SK-N-MC (cell line): ENCODE measurements at regions not wholly inside any gene's neighbourhood (a gene's known extent, or its start where the extent isn't known, plus 50 kb on each side); places are given as distances from the start of the nearest gene placed in this dataset.

Source experiments
- DNase-seq: peaks from one replicate; pipeline ENCODE4 v3.0.0-alpha.2; 2011; ENCODE audit warnings: low read depth, low spot score
- H3K27ac ChIP-seq: fragments of 200-600 bp; sonication (generic); 2 replicates; pipeline ENCODE4 v1.5.1; 2016; ENCODE audit warnings: mixed run types
- H3K36me3 ChIP-seq: fragments of 200-600 bp; sonication (generic); 2 replicates; pipeline ENCODE4 v1.6.1; 2017; ENCODE audit warnings: antibody characterized with exemption, low read length, mixed read lengths; ENCODE audit not compliant: insufficient read depth
- H3K4me3 ChIP-seq: fragments of 200-600 bp; sonication (generic); 2 replicates; pipeline ENCODE4 v1.5.1; 2016
- H3K9ac ChIP-seq: fragments of 200-600 bp; sonication (generic); 2 replicates; pipeline ENCODE4 v1.8.0; 2017; ENCODE audit warnings: mixed run types, mixed read lengths; ENCODE audit not compliant: insufficient read length
- H3K9me3 ChIP-seq: fragments of 200-600 bp; sonication (generic); 2 replicates; pipeline ENCODE4 v1.6.1; 2017; ENCODE audit warnings: low read depth, mild to moderate bottlenecking, antibody characterized with exemption, low read length, moderate library complexity, mixed read lengths
- EZH2 ChIP-seq: fragments of 200-600 bp; sonication (generic); IDR thresholded peaks from one replicate; pipeline ENCODE4 v1.6.1; 2017; ENCODE audit warnings: antibody characterized with exemption
- FOXP2 ChIP-seq: optimal IDR thresholded peaks from 2 replicates; pipeline ENCODE3; 2011; ENCODE audit warnings: mild to moderate bottlenecking, moderate library complexity; ENCODE audit not compliant: insufficient read depth; ENCODE audit errors: extremely low read length, control extremely low read depth
- POLR2AphosphoS5 ChIP-seq: IDR thresholded peaks from 2 replicates; pipeline ENCODE4 v1.6.1; 2012; ENCODE audit warnings: mild to moderate bottlenecking, low read depth, low read length, borderline replicate concordance

DNA sequence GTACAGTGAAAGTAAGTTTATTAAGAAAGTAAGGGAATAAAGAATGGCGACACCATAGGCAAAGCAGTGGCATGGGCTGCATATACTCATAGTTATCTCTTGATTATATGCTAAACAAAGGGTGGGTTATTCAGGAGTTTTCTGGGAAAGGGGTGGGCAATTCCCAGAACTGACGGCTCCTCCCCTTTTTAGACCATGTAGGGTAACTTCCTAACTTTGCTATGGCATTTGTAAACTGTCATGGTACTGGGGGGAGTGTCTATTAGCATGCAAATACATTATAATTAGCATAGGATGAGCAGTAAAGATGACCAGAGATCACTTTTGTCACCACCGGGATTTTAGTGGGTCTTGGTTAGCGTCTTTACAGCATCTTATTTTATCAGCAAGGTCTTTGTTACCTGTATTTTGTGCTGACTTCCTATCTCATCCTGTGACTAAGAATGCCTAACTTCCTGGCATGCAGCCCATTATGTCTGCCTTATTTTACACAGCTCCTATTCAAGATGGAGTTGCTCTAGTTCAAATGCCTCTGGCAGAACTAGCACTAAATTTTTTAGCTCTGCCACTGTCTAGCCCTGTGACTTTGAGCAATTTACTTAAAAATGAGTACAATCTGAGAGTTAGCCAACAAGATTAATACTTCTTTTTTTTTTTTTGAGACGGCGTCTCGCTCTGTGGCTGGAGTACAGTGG, 110.3 kb upstream of the PALMD start:
- no peaks in the 10 kb centered on the region for H3K36me3 ChIP-seq

DNA sequence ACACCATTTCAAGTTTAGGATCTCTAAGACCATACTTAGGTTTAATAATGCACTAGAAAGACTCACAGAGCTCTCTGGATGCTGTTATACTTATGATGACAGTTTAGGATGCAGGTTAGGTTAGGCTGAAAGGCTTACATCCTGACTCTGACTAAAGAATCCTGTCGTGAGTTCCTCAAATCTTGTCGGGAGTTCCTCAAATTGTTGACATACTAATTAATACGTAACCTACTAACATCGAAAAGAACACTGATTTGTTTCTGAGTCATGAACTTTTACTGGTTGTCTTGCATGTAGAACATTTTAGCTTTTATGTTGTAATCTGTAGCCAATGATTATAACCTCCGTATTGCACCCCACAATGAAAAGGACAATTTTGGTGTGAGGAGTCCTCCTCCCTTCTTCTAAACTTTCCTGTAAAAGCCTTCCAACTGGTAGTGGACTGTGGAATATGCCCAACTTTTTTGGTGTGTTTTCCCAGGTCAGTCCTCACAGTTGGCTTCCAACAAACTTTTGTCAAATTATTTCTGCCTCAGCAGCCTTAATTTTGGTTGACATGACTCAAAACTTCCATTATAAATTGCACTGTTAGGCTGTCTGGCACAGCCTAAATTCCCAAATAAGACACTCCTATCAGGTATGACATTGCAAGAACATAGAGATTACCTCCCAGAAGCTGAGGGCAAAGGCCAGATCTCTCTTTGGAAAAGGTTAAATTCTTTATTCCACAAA, 107.9 kb upstream of the PALMD start:
- Histone ChIP-seq H3K36me3 (no peaks in the 10 kb centered on the region), H3K9ac (no peak overlapping the region), H3K9me3 (no peaks in the 10 kb centered on the region), H3K27ac (no peak overlapping the region), H3K4me3 (no peak overlapping the region)
- TF ChIP-seq EZH2 (no peak), POLR2AphosphoS5 (no peak), FOXP2 (no peak)
- DNase-seq, result no peak

More for the DNA sequence above, 110.3 kb upstream of the PALMD start:
- Histone ChIP-seq H3K9ac (no peak overlapping the region), H3K4me3 (no peak overlapping the region), H3K27ac (no peak overlapping the region), H3K9me3 (no peaks in the 10 kb centered on the region)
- DNase-seq, result no peak
- TF ChIP-seq FOXP2, result no peak
- no peak for TF ChIP-seq EZH2
- TF ChIP-seq POLR2AphosphoS5, result no peak

DNA sequence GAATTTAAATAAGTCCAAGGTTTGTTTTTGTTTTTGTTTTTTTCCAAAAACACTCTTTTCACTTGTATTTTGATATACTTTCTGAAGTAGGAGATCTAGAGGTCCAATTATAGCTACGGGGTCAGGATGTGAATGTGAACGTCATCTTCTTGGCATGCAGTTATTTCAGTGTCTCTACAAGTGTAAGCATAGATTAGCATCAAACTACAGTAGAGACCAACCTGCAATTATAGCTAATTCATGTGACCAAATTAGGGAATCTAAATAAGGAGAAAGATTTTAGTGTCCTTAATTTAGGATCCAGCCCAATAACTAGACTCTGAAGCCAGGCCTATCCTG, 107.3 kb upstream of the PALMD start:
- H3K36me3 ChIP-seq, result no peaks in the 10 kb centered on the region
- TF ChIP-seq POLR2AphosphoS5, result no peak
- no peak for TF ChIP-seq EZH2
- TF ChIP-seq FOXP2, result no peak
- no peak overlapping the region for H3K9ac ChIP-seq
- DNase-seq, result no peak
- H3K27ac ChIP-seq, result no peak overlapping the region
- no peak overlapping the region for H3K4me3 ChIP-seq
- no peaks in the 10 kb centered on the region for H3K9me3 ChIP-seq

DNA sequence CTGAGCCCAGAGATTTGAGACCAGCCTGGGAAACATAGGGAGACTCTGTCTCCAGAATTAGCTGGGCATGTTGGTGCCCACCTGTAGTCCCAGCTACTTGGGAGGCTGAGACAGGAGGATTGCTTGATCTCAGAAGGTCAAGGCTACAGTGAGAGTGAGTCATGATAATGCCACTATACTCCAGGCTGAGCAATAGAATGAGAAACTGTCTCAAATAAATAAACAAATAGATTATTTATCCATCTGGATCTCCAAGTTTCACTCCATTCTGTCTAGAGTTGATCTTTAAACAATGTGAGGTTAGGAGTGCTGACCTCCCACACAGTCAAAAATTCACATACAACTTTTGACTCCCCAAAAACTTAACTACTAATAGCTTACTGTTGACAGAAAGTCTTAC, 106.8 kb upstream of the PALMD start:
- no peak overlapping the region for H3K4me3 ChIP-seq
- TF ChIP-seq EZH2, result no peak
- no peak for TF ChIP-seq FOXP2
- no peak for TF ChIP-seq POLR2AphosphoS5
- DNase-seq, result no peak
- no peaks in the 10 kb centered on the region for H3K36me3 ChIP-seq
- H3K9ac ChIP-seq, result no peak overlapping the region
- H3K27ac ChIP-seq, result no peak overlapping the region
- no peaks in the 10 kb centered on the region for H3K9me3 ChIP-seq

DNA sequence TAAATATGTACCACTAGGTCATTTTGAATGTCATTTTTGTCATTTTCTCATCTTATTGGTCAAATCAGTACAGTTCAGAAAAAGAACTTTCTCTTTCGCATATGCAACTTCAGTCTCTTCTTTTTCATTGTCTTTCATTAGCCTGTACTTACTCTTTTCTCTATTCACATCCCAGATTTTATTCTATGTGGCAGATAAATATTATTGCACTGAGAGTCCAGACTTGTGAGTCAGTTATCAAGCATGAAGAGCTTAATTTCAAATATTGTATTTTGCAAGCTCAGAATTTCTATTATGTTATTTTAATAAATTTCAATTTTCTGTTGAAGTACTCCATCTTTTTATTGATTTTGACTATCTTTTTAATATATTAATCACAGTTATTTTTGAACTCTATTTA, 105.2 kb upstream of the PALMD start:
- Histone ChIP-seq H3K36me3 (no peaks in the 10 kb centered on the region), H3K27ac (no peak overlapping the region), H3K9ac (no peak overlapping the region), H3K9me3 (no peaks in the 10 kb centered on the region), H3K4me3 (no peak overlapping the region)
- no peak for DNase-seq
- TF ChIP-seq FOXP2 (no peak), POLR2AphosphoS5 (no peak)

DNA sequence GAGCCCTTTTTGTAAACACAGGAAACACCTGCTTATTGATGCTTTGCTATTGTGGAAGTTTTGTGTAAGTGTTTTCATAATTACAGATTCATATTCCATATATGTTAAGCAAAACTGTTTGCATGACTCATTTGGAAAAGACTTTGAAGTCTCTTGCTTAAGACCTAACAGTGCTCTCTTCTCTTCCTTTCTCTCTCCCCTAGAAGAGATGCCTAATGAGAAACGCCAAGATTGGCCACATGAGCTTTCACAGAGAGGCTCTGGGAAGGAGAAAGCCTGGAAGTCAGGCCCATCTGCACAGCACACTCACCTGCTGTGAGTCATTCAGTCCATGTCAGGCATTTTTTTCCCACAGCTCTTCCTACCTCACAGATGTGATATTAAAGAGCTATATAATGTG, 101.6 kb upstream of the PALMD start:
- TF ChIP-seq FOXP2 (no peak), POLR2AphosphoS5 (no peak), EZH2 (no peak)
- no peak overlapping the region for H3K27ac ChIP-seq
- no peak overlapping the region for H3K9ac ChIP-seq
- no peaks in the 10 kb centered on the region for H3K36me3 ChIP-seq
- no peak overlapping the region for H3K4me3 ChIP-seq
- no peak for DNase-seq
- H3K9me3 ChIP-seq, result no peaks in the 10 kb centered on the region

DNA sequence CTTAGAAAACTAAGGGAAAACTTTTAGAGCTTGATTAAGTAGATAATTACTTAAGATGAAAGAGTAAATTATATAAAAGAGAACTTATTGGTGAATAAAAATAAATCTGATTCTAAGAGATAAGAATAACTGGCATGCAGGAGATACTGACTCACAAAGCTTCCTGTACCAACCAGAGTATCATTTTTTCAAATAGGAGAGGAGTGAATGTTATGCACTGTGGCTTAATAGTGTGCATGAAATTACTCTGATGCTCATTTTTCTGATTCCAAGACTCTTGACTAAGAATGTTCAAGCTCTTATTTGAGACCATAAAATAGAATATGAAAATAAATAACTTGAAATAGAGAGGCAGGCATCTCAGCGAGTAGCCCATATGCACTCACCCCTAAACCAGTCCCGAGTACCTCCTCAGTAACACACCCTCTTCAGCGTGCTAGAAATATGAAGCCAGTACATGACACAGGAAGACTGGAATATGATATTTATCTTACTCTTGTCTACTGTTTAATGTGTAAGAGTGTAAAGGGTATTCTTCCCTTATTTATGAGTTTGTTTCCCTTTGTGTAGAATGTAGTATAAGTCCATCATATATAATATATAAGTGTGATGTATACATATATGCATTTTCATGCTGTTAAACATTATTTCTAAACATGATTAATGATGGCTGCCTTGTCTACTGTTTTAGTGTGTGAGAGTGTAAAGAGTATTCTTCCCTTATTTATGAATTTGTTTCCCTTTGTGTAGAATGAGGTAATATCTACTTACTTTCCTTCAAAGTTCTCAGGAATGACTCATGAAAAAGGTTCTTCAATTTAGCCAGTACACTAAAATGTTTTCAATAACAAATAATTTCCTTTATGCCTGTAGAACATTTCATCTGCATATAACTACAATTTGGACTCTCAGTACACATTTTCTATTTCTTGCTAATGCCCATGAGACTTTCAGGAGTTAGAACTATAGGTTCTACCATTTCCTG, 99.2 kb upstream of the PALMD start:
- TF ChIP-seq EZH2 (no peak), POLR2AphosphoS5 (no peak), FOXP2 (no peak)
- Histone ChIP-seq H3K4me3 (no peak overlapping the region), H3K9ac (no peak overlapping the region), H3K9me3 (no peaks in the 10 kb centered on the region), H3K36me3 (no peaks in the 10 kb centered on the region), H3K27ac (no peak overlapping the region)
- DNase-seq, result no peak

DNA sequence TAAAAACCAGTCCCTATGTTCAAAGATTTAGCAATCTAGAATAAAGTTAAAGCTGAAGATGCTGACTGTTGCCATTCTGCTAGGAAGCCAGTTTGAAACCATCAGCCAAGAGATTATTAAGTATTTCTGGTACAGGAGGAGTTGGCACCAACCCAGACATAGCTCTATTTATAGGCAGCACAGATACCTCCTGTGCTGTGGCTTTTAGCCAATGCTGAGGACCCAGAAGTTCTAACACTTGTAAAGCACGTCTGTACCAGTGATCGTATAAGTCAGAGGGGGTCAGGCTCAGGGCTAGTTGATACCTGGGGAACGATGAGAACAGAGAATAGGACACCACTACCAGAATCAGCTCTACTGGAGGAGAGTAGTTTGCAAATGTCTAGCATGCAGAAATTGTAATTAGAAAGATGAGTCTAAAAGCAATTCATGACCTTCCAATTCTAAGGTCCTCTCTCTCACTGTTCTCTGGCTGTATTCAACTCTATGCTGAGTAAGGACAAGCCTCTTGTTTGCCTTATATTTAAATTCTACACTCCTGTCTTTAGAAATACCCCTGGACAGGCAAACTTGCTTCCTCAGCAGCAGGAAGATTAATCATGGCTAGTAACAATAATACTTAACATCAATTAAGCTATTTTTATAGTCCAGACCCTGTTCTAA, 96.8 kb upstream of the PALMD start:
- Histone ChIP-seq H3K9ac (no peak overlapping the region), H3K27ac (no peak overlapping the region), H3K36me3 (no peaks in the 10 kb centered on the region), H3K4me3 (no peak overlapping the region), H3K9me3 (no peaks in the 10 kb centered on the region)
- TF ChIP-seq POLR2AphosphoS5, result no peak
- no peak for TF ChIP-seq EZH2
- TF ChIP-seq FOXP2, result no peak
- peak; percentile 62 for DNase-seq
